ENCODE measurements at regions not wholly inside any gene's neighbourhood (a gene's known extent, or its start where the extent isn't known, plus 50 kb on each side); places are given as distances from the start of the nearest gene placed in this dataset.

- no peaks in the 10 kb centered on the region for H4K20me1 ChIP-seq (ENCODE audit: insufficient read depth)
- DNase-seq (ENCODE audit: low read depth, low spot score) = no peak
- ChIA-PET CTCF (no interaction called here), POLR2A (no interaction called here), RAD21 (ENCODE audit: low non-redundant PET in 1 of 2, low total read pairs in 2 of 2, uncharacterized antibody in 2 of 2, unreplicated experiment in 2 of 2) (no interaction called here)
- H2AFZ ChIP-seq (ENCODE audit: low read depth, low read length, poor library complexity, severe bottlenecking) = no peak overlapping the region
- no peak overlapping the region for H3K9ac ChIP-seq (ENCODE audit: low read length)
- H3K36me3 ChIP-seq (ENCODE audit: control insufficient read depth in 1 of 2, insufficient read depth in 2 of 2, low read length in 2 of 2) = no peaks in the 10 kb centered on the region
- no peak overlapping the region for H3K4me3 ChIP-seq (replicated peaks in 1 of 2; ENCODE audit: low read depth in 1 of 2, low read length in 2 of 2)
- intact Hi-C loops (cut with micrococcal nuclease) = no loop called here
- no peaks in the 10 kb centered on the region for H3K9me2 ChIP-seq (ENCODE audit: insufficient read depth)
- no peaks in the 10 kb centered on the region for H3K9me3 ChIP-seq (ENCODE audit: control insufficient read depth in 1 of 2, insufficient read depth in 1 of 2, low read depth in 1 of 2, low read length in 2 of 2)
- ATAC-seq = no peak
- H3K4me2 ChIP-seq (ENCODE audit: low read length) = no peak overlapping the region
- H3K79me2 ChIP-seq (ENCODE audit: insufficient read depth, low read length) = no peaks in the 10 kb centered on the region
- no TSS peak for BruUV-seq (replicated peaks)
- TF ChIP-seq FOSL1 (IDR thresholded peaks at IDR 0.05; ENCODE audit: low read depth) (no peak), REST (IDR thresholded peaks at IDR 0.05; ENCODE audit: low read depth) (no peak), SIN3A (IDR thresholded peaks at IDR 0.05; ENCODE audit: low read depth) (no peak), SP1 (IDR thresholded peaks at IDR 0.05; ENCODE audit: low read depth) (no peak), MAX (IDR thresholded peaks at IDR 0.05) (no peak), EGR1 (IDR thresholded peaks at IDR 0.05; ENCODE audit: low read depth) (no peak), JUND (IDR thresholded peaks at IDR 0.05) (no peak), CEBPB (IDR thresholded peaks at IDR 0.05; ENCODE audit: low read depth) (no peak), ZNF274 (IDR thresholded peaks at IDR 0.05; ENCODE audit: low read depth, low read length) (no peak), RAD21 (IDR thresholded peaks at IDR 0.05; ENCODE audit: low read depth) (no peak), TCF7L2 (IDR thresholded peaks at IDR 0.05; ENCODE audit: borderline replicate concordance, extremely low read depth, insufficient read depth, insufficient read length) (no peak), POLR2AphosphoS5 (IDR thresholded peaks at IDR 0.05; ENCODE audit: low read depth, low read length) (no peak), SRF (IDR thresholded peaks at IDR 0.05; ENCODE audit: low read depth) (no peak), EZH2 (IDR thresholded peaks at IDR 0.05) (no peak), ZBTB33 (IDR thresholded peaks at IDR 0.05; ENCODE audit: extremely low read depth, insufficient replicate concordance, low read length) (no peak), ELF1 (IDR thresholded peaks at IDR 0.05; ENCODE audit: borderline replicate concordance, low read depth) (no peak), ATF3 (IDR thresholded peaks at IDR 0.05) (no peak), EZH2phosphoT487 (IDR thresholded peaks at IDR 0.05; ENCODE audit: borderline replicate concordance) (no peak), CBX3 (IDR thresholded peaks at IDR 0.05; ENCODE audit: low read depth) (no peak)
- no peak overlapping the region for H3K27ac ChIP-seq (ENCODE audit: low read depth, low read length)
- H3K4me1 ChIP-seq (ENCODE audit: control insufficient read depth in 1 of 2, insufficient read depth in 2 of 2, low read length in 2 of 2) = no peaks in the 10 kb centered on the region
- peaks cover 27% of the 10 kb centered on the region for H3K27me3 ChIP-seq (ENCODE audit: insufficient read depth, low read length)
These were observed 115.3 kb downstream of the SOX1 start for GRCh38 chr13:112182251-112182650.
